ENCODE measurements at regions not wholly inside any gene's neighbourhood (a gene's known extent, or its start where the extent isn't known, plus 50 kb on each side); places are given as distances from the start of the nearest gene placed in this dataset.

- POLR2A ChIA-PET = no interaction called here
- DNase-seq (ENCODE audit: low read depth, low spot score) = no peak
- TF ChIP-seq, protein P1, sequence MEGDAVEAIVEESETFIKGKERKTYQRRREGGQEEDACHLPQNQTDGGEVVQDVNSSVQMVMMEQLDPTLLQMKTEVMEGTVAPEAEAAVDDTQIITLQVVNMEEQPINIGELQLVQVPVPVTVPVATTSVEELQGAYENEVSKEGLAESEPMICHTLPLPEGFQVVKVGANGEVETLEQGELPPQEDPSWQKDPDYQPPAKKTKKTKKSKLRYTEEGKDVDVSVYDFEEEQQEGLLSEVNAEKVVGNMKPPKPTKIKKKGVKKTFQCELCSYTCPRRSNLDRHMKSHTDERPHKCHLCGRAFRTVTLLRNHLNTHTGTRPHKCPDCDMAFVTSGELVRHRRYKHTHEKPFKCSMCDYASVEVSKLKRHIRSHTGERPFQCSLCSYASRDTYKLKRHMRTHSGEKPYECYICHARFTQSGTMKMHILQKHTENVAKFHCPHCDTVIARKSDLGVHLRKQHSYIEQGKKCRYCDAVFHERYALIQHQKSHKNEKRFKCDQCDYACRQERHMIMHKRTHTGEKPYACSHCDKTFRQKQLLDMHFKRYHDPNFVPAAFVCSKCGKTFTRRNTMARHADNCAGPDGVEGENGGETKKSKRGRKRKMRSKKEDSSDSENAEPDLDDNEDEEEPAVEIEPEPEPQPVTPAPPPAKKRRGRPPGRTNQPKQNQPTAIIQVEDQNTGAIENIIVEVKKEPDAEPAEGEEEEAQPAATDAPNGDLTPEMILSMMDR (IDR thresholded peaks at IDR 0.05; ENCODE audit: insufficient read depth, low read length, missing control alignments) = no peak
- no peak overlapping the region for H3K4me3 ChIP-seq (ENCODE audit: low read depth, low read length)
- CTCF ChIA-PET = no interaction called here
Measured at GRCh38 chr11:95668131-95668530, 121.5 kb downstream of the FAM76B start.

- ChIA-PET CTCF (no interaction called here), POLR2A (no interaction called here)
- TF ChIP-seq, protein P1 (IDR thresholded peaks at IDR 0.05; ENCODE audit: insufficient read depth, low read length, missing control alignments) = no peak
- no peak for DNase-seq (ENCODE audit: low read depth, low spot score)
- no peak overlapping the region for H3K4me3 ChIP-seq (ENCODE audit: low read depth, low read length)
Measured at GRCh38 chr11:95661162-95661561, 128.4 kb downstream of the FAM76B start.

GRCh38 chr11:95660038-95660437 is 129.5 kb downstream of the FAM76B start:
- POLR2A ChIA-PET = no interaction called here
- DNase-seq (ENCODE audit: low read depth, low spot score) = no peak
- TF ChIP-seq, protein P1 (IDR thresholded peaks at IDR 0.05; ENCODE audit: insufficient read depth, low read length, missing control alignments) = no peak
- no peak overlapping the region for H3K4me3 ChIP-seq (ENCODE audit: low read depth, low read length)
- CTCF ChIA-PET = interaction anchor here (1.3 kb wide), 1 partner anchor 505 kb away, joined by 3 read pairs; no protein-coding TSS in a partner anchor

GRCh38 chr11:95659088-95659487 is 130.5 kb downstream of the FAM76B start:
- POLR2A ChIA-PET = interaction anchor here (0.5 kb wide), 1 partner anchor 182 kb away, joined by 3 read pairs; no protein-coding TSS in a partner anchor
- TF ChIP-seq, protein P1 (IDR thresholded peaks at IDR 0.05; ENCODE audit: insufficient read depth, low read length, missing control alignments) = no peak
- CTCF ChIA-PET = interaction anchor here (0.8 to 1.3 kb wide), 2 partner anchors 12 to 504 kb away, joined by 3 to 4 read pairs; no protein-coding TSS in a partner anchor
- peak; percentile 34 for DNase-seq (ENCODE audit: low read depth, low spot score)
- no peak overlapping the region for H3K4me3 ChIP-seq (ENCODE audit: low read depth, low read length)

DNA sequence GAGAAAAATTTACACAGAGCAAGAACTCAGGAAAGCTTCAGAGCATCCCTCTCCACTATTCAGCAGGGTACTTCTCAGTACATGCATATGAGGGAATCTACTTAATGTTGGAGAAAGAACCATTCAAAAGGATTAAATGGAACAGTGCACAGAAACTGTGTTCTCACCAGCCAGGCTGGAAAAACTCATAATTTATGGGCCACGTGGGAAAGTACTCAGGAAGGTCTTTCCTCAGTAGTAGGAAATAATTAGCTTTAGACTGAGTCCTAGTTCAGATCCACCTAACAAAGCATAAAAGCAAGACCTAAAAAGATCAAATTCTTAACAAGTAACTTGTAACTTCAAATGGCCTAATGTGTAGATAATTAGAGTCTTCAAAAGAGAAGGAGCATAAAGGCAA is 134.0 kb downstream of the FAM76B start:
- ChIA-PET CTCF (no interaction called here), POLR2A (no interaction called here)
- TF ChIP-seq, protein P1 (IDR thresholded peaks at IDR 0.05; ENCODE audit: insufficient read depth, low read length, missing control alignments) = no peak
- DNase-seq (ENCODE audit: low read depth, low spot score) = no peak
- H3K4me3 ChIP-seq (ENCODE audit: low read depth, low read length) = no peak overlapping the region

DNA sequence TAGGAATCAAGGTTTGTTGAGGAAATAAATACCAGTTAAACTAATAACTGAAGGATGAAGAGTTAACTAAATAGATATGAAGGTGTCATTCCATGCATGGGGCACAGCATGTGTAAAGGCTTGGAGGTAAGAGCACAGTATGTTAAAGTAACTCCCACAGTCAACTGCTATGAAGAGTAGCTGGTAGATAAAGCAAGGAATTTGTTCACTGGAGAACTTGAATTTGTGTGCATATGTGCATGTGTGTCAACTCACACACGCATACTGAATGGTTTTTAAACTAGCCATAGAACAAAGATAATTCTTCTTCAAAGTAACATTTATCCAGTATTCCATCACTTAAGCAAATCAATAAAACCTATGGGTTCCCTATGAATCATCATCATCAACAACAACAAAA is 135.9 kb downstream of the FAM76B start:
- POLR2A ChIA-PET = no interaction called here
- TF ChIP-seq, protein P1 (IDR thresholded peaks at IDR 0.05; ENCODE audit: insufficient read depth, low read length, missing control alignments) = no peak
- CTCF ChIA-PET = no interaction called here
- H3K4me3 ChIP-seq (ENCODE audit: low read depth, low read length) = no peak overlapping the region
- no peak for DNase-seq (ENCODE audit: low read depth, low spot score)
